Smooth muscle cell (in vitro differentiated cells): ENCODE measurements at regions not wholly inside any gene's neighbourhood (a gene's known extent, or its start where the extent isn't known, plus 50 kb on each side); places are given as distances from the start of the nearest gene placed in this dataset.

Experiments
- DNase-seq: peaks from one replicate; lab custom pipeline; 2025; ENCODE audit not compliant: unreplicated experiment; lab: John Stamatoyannopoulos, UW
- H2AFZ ChIP-seq: fragments of 200-600 bp; sonication (generic); 2 replicates; pipeline ENCODE4 v1.6.0; 2016; ENCODE audit warnings: antibody characterized with exemption, low read depth, mild to moderate bottlenecking
- H3F3A ChIP-seq: fragments of 200-600 bp; sonication (generic); 2 replicates; pipeline ENCODE4 v1.6.0; 2017; ENCODE audit warnings: antibody characterized with exemption, low read depth
- H3K27ac ChIP-seq: fragments of 200-600 bp; sonication (generic); 2 replicates; pipeline ENCODE4 v1.5.1; 2016; ENCODE audit warnings: low read depth, mild to moderate bottlenecking
- H3K27me3 ChIP-seq: fragments of 200-600 bp; sonication (generic); 2 replicates; pipeline ENCODE4 v1.6.1; 2016; ENCODE audit warnings: low read depth, mild to moderate bottlenecking
- H3K36me3 ChIP-seq: fragments of 200-600 bp; sonication (generic); 2 replicates; pipeline ENCODE4 v1.5.1; 2016; ENCODE audit warnings: low read depth
- H3K4me1 ChIP-seq: fragments of 200-600 bp; sonication (generic); 2 replicates; pipeline ENCODE4 v1.5.1; 2016; ENCODE audit warnings: low read depth
- H3K4me2 ChIP-seq: fragments of 200-600 bp; sonication (generic); 2 replicates; pipeline ENCODE4 v1.6.0; 2016; ENCODE audit warnings: mild to moderate bottlenecking
- H3K4me3 ChIP-seq: fragments of 200-600 bp; sonication (generic); 2 replicates; pipeline ENCODE4 v1.5.1; 2016; ENCODE audit warnings: mild to moderate bottlenecking
- H3K79me2 ChIP-seq: fragments of 200-600 bp; sonication (generic); 2 replicates; pipeline ENCODE4 v1.6.0; 2016; ENCODE audit warnings: low read depth, mild to moderate bottlenecking
- H3K9ac ChIP-seq: fragments of 200-600 bp; sonication (generic); 2 replicates; pipeline ENCODE4 v1.6.0; 2016; ENCODE audit warnings: low read depth
- H3K9me3 ChIP-seq: fragments of 200-600 bp; sonication (generic); replicated peaks from 2 replicates; pipeline ENCODE4 v1.5.1; 2016; ENCODE audit warnings: low read depth
- H4K20me1 ChIP-seq: fragments of 200-600 bp; sonication (generic); 2 replicates; pipeline ENCODE4 v1.6.0; 2016; ENCODE audit warnings: low read depth
- WGBS: methylation state at CpG from one replicate; pipeline ENCODE4 v1.1.7; 2016; ENCODE audit warnings: low lambda C conversion rate; 5-methylcytosine and 5-hydroxymethylcytosine counted together
- TF ChIP-seq, protein P1 (sequence below): fragments of 200-600 bp; sonication (generic); IDR thresholded peaks from 2 replicates; pipeline ENCODE4 v1.5.1; 2017; ENCODE audit warnings: borderline replicate concordance, mild to moderate bottlenecking, antibody characterized with exemption; ENCODE audit not compliant: insufficient read depth, poor library complexity, severe bottlenecking

DNA sequence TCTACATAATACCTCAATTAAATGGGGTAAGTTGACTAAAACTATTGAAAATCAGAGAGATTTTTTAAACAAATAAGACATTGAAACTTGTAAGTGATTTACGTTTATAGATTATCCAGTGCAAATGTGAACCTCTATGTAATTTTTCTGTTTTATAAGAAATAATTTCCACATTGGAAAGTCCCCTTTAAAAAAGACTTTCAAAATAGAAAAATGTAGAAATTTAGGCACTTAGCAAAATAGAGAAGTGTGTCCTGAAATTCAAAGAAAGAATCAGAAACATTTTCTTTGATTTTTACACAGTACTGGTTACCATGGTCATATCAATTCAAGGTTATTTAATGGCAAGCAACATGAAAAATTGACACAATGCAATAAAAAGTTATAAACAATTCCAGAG, 290.9 kb upstream of the GPR149 start:
- H2AFZ ChIP-seq = no peak overlapping the region
- H3K27me3 ChIP-seq = no peaks in the 10 kb centered on the region
- H3K79me2 ChIP-seq = no peaks in the 10 kb centered on the region
- no peak overlapping the region for H3K4me2 ChIP-seq
- H3K27ac ChIP-seq = no peak overlapping the region
- no peaks in the 10 kb centered on the region for H3K9me3 ChIP-seq
- WGBS = 85% methylated on average over 1 of the region's 1 CpG
- TF ChIP-seq, protein P1, sequence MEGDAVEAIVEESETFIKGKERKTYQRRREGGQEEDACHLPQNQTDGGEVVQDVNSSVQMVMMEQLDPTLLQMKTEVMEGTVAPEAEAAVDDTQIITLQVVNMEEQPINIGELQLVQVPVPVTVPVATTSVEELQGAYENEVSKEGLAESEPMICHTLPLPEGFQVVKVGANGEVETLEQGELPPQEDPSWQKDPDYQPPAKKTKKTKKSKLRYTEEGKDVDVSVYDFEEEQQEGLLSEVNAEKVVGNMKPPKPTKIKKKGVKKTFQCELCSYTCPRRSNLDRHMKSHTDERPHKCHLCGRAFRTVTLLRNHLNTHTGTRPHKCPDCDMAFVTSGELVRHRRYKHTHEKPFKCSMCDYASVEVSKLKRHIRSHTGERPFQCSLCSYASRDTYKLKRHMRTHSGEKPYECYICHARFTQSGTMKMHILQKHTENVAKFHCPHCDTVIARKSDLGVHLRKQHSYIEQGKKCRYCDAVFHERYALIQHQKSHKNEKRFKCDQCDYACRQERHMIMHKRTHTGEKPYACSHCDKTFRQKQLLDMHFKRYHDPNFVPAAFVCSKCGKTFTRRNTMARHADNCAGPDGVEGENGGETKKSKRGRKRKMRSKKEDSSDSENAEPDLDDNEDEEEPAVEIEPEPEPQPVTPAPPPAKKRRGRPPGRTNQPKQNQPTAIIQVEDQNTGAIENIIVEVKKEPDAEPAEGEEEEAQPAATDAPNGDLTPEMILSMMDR = no peak
- H3K4me1 ChIP-seq = no peaks in the 10 kb centered on the region
- no peaks in the 10 kb centered on the region for H4K20me1 ChIP-seq
- no peak for DNase-seq
- H3K9ac ChIP-seq = no peak overlapping the region
- H3F3A ChIP-seq = no peaks in the 10 kb centered on the region
- H3K4me3 ChIP-seq = no peak overlapping the region
- no peaks in the 10 kb centered on the region for H3K36me3 ChIP-seq

GRCh38 chr3:154718053-154718452, 288.1 kb upstream of the GPR149 start:
- Histone ChIP-seq H3K4me2 (no peak overlapping the region), H3K79me2 (no peaks in the 10 kb centered on the region), H3K9ac (no peak overlapping the region), H2AFZ (no peak overlapping the region), H3K9me3 (no peaks in the 10 kb centered on the region), H3K27me3 (no peaks in the 10 kb centered on the region), H3K27ac (no peak overlapping the region), H3F3A (no peaks in the 10 kb centered on the region), H4K20me1 (no peaks in the 10 kb centered on the region), H3K4me1 (no peaks in the 10 kb centered on the region), H3K4me3 (no peak overlapping the region), H3K36me3 (no peaks in the 10 kb centered on the region)
- TF ChIP-seq, protein P1 = no peak
- WGBS = 70% methylated on average over 1 of the region's 1 CpG
- no peak for DNase-seq

DNA sequence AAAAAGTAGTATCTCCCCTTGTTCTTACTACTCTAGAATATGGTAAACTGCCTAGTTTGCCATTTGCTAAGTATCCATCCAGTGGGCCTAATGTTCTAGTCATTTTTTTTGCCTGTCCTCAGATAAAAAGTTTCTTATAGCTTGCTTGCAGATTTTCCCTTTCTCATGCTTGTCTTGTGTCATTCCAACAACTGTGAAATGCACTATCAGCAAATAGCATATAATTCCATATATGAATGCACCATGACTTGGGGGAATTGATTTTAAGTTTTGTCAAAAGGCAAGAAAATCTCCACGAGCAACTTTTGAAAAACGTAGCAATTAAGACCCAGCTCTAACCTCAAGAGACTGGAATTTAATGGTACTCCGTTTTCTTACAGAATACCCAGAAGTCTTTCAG, 286.2 kb upstream of the GPR149 start:
- Histone ChIP-seq H3F3A (no peaks in the 10 kb centered on the region), H3K4me3 (no peak overlapping the region), H2AFZ (no peak overlapping the region), H3K4me1 (no peaks in the 10 kb centered on the region), H4K20me1 (no peaks in the 10 kb centered on the region), H3K9ac (no peak overlapping the region), H3K79me2 (no peaks in the 10 kb centered on the region), H3K27me3 (no peaks in the 10 kb centered on the region), H3K9me3 (no peaks in the 10 kb centered on the region), H3K27ac (no peak overlapping the region), H3K4me2 (no peak overlapping the region), H3K36me3 (no peaks in the 10 kb centered on the region)
- no peak for DNase-seq
- WGBS = 84% methylated on average over 3 of the region's 3 CpGs
- TF ChIP-seq, protein P1 = no peak

GRCh38 chr3:154708554-154708953, 278.6 kb upstream of the GPR149 start:
- no peaks in the 10 kb centered on the region for H3K9me3 ChIP-seq
- no peak overlapping the region for H2AFZ ChIP-seq
- no peaks in the 10 kb centered on the region for H3K79me2 ChIP-seq
- no peak overlapping the region for H3K27ac ChIP-seq
- H4K20me1 ChIP-seq = no peaks in the 10 kb centered on the region
- H3K36me3 ChIP-seq = no peaks in the 10 kb centered on the region
- 90% methylated on average over 1 of the region's 1 CpG for WGBS
- H3K9ac ChIP-seq = no peak overlapping the region
- H3K4me1 ChIP-seq = no peaks in the 10 kb centered on the region
- TF ChIP-seq, protein P1 = no peak
- H3K4me3 ChIP-seq = no peak overlapping the region
- H3K4me2 ChIP-seq = no peak overlapping the region
- H3F3A ChIP-seq = no peaks in the 10 kb centered on the region
- H3K27me3 ChIP-seq = no peaks in the 10 kb centered on the region
- no peak for DNase-seq
